GM12878 (cell line): ENCODE measurements at regions not wholly inside any gene's neighbourhood (a gene's known extent, or its start where the extent isn't known, plus 50 kb on each side); places are given as distances from the start of the nearest gene placed in this dataset. TPM values are rescaled to one million over a fixed set of nuclear protein-coding genes. Genes with fewer than 3 reads are reported as not detected.

Experiments used
- ATAC-seq: fragments of 200-7000 bp; cut with Tn5 transposase; 3 replicates; pipeline ENCODE4 v1.9.1; 2020; ENCODE audit warnings: mild to moderate bottlenecking, moderate library complexity
- BruUV-seq: library from RNA; stranded (reverse); fragments of 400-500 nt; replicated peaks from 2 replicates; lab custom pipeline; 2021; lab: Mats Ljungman, UMichigan
- CTCF ChIA-PET: fragments of 300-600 bp; sonication (Branson Sonifier 250); formaldehyde crosslinking; extraction: SDS; loops from one replicate; lab custom pipeline; 2021; ENCODE audit warnings: inconsistent platforms; lab: Yijun Ruan, JAX
- POLR2A ChIA-PET: fragments of 350-600 bp; formaldehyde crosslinking; extraction: SDS; loops from one replicate; lab custom pipeline; 2021; ENCODE audit warnings: inconsistent platforms; lab: Charles Lee
- RAD21 ChIA-PET: fragments of 300-600 bp; sonication (Branson Sonifier 250); formaldehyde crosslinking; loops from one replicate; lab custom pipeline; 2023; ENCODE audit warnings: antibody characterized with exemption; ENCODE audit not compliant: unreplicated experiment; lab: Charles Lee
- SMC1A ChIA-PET: fragments of 300-600 bp; sonication (Branson Sonifier 250); formaldehyde crosslinking; loops from one replicate; lab custom pipeline; 2023; ENCODE audit not compliant: unreplicated experiment, uncharacterized antibody; lab: Charles Lee
- DNase-seq: peaks from one replicate; pipeline ENCODE4 v3.0.0-alpha.2; 2011; ENCODE audit warnings: low read depth, low spot score
- FAIRE-seq: peaks from 3 replicates; lab custom pipeline; 2011; peaks lifted over from hg19 to GRCh38; lab: Jason Lieb, UNC
- H2AFZ ChIP-seq: 2 replicates; pipeline ENCODE4 v1.6.0; 2011; ENCODE audit warnings: low read depth, low read length, control low read depth; ENCODE audit not compliant: control insufficient read depth
- H3K27ac ChIP-seq: 2 replicates; pipeline ENCODE4 v1.5.1; 2011; ENCODE audit warnings: control low read depth; ENCODE audit not compliant: control insufficient read depth, insufficient read depth
- H3K27me3 ChIP-seq, 2 experiments: replicated peaks in 1 of 2; 2 replicates each; pipeline versions ENCODE4 v1.6.0 to v1.6.1; 2011; ENCODE audit warnings: low read length in 1 of 2; ENCODE audit not compliant: control insufficient read depth in 2 of 2, insufficient read depth in 2 of 2
- H3K36me3 ChIP-seq, 2 experiments: 2 replicates each; pipeline ENCODE4 v1.5.1; 2011; ENCODE audit warnings: low read length in 1 of 2; ENCODE audit not compliant: control insufficient read depth in 2 of 2, insufficient read depth in 2 of 2
- H3K4me1 ChIP-seq: 2 replicates; pipeline ENCODE4 v1.6.1; 2011; ENCODE audit warnings: mild to moderate bottlenecking, low read length, moderate library complexity, mixed read lengths; ENCODE audit not compliant: control insufficient read depth, insufficient read depth
- H3K4me2 ChIP-seq: 2 replicates; pipeline ENCODE4 v1.6.0; 2011; ENCODE audit warnings: control low read depth; ENCODE audit not compliant: control insufficient read depth, insufficient read depth
- H3K4me3 ChIP-seq: fragments of 200-600 bp; sonication (generic); 2 replicates; pipeline ENCODE4 v1.5.1; 2016
- H3K79me2 ChIP-seq: 2 replicates; pipeline ENCODE4 v1.6.0; 2011; ENCODE audit warnings: low read length; ENCODE audit not compliant: control insufficient read depth, insufficient read depth
- H3K9ac ChIP-seq: 2 replicates; pipeline ENCODE4 v1.8.0; 2011; ENCODE audit warnings: low read length, control low read depth, mixed read lengths; ENCODE audit not compliant: control insufficient read depth, insufficient read depth
- H3K9me3 ChIP-seq: replicated peaks from 3 replicates; pipeline ENCODE4 v1.5.1; 2011; ENCODE audit warnings: mild to moderate bottlenecking, low read length; ENCODE audit not compliant: control insufficient read depth, insufficient read depth
- H4K20me1 ChIP-seq: 2 replicates; pipeline ENCODE4 v1.6.0; 2011; ENCODE audit not compliant: control insufficient read depth, insufficient read depth
- BCL11A ChIP-seq: IDR thresholded peaks from 2 replicates; pipeline ENCODE4 v1.6.1; 2011; ENCODE audit warnings: low read depth, low read length
- DPF2 ChIP-seq: fragments of 450-650 bp; IDR thresholded peaks from 2 replicates; pipeline ENCODE4 v1.6.1; 2017; ENCODE audit warnings: mild to moderate bottlenecking
- IKZF1 ChIP-seq: fragments of 450-650 bp; conservative IDR thresholded peaks from 2 replicates; pipeline ENCODE4 v1.6.1; 2017; ENCODE audit warnings: antibody characterized with exemption, mild to moderate bottlenecking
- MEF2A ChIP-seq: IDR thresholded peaks from 2 replicates; pipeline ENCODE4 v1.6.1; 2011; ENCODE audit warnings: low read depth, mild to moderate bottlenecking, low read length, moderate library complexity; ENCODE audit not compliant: insufficient read depth
- MTA2 ChIP-seq: fragments of 450-650 bp; IDR thresholded peaks from 2 replicates; pipeline ENCODE4 v1.6.1; 2016; ENCODE audit warnings: low read depth, mild to moderate bottlenecking, moderate library complexity
- PAX5 ChIP-seq: IDR thresholded peaks from 2 replicates; pipeline ENCODE4 v1.6.1; 2011; ENCODE audit warnings: low read depth, low read length, borderline replicate concordance
- SP1 ChIP-seq: IDR thresholded peaks from one replicate; pipeline ENCODE4 v1.6.1; 2011; ENCODE audit warnings: low read depth, low read length
- TBL1XR1 ChIP-seq: IDR thresholded peaks from 2 replicates; pipeline ENCODE4 v1.6.1; 2012; ENCODE audit warnings: low read depth, low read length, improper control_type of control experiment
- TCF12 ChIP-seq: IDR thresholded peaks from 2 replicates; pipeline ENCODE4 v1.6.1; 2011; ENCODE audit warnings: low read depth, mild to moderate bottlenecking, low read length
- YY1 ChIP-seq: IDR thresholded peaks from 2 replicates; pipeline ENCODE4 v1.6.1; 2011; ENCODE audit warnings: low read depth, mild to moderate bottlenecking, low read length
- WGBS: methylation state at CpG from one replicate; pipeline ENCODE4 v1.1.6; 2016; ENCODE audit warnings: low lambda C conversion rate; ENCODE audit not compliant: insufficient replicate concordance, insufficient coverage; ENCODE audit errors: missing lambda C conversion rate; 5-methylcytosine and 5-hydroxymethylcytosine counted together
- in situ Hi-C: fragments of 300-500 bp; cut with MboI; formaldehyde crosslinking; loops from 9 replicates; pipeline ENCODE4 v1.14.3; 2018; ENCODE audit warnings: mixed read lengths
- intact Hi-C: fragments of 100-400 bp; cut with micrococcal nuclease; formaldehyde crosslinking; loops from one replicate; pipeline ENCODE4 v1.14.2; 2022; ENCODE audit not compliant: unreplicated experiment
- microRNA-seq: library from miRNA; unstranded; fragments of <30 nt; microRNA quantifications from one replicate; pipeline ENCODE4, GENCODE V29; 2018
- small RNA-seq: library from RNA; depleted of rRNA; stranded (forward); fragments of <200 nt; gene quantifications from one replicate; pipeline ENCODE3, GENCODE V24; 2014
- TF ChIP-seq, protein P1 (sequence below): fragments of 450-650 bp; IDR thresholded peaks from 2 replicates; pipeline ENCODE4 v1.6.1; 2017; ENCODE audit warnings: borderline replicate concordance

DNA sequence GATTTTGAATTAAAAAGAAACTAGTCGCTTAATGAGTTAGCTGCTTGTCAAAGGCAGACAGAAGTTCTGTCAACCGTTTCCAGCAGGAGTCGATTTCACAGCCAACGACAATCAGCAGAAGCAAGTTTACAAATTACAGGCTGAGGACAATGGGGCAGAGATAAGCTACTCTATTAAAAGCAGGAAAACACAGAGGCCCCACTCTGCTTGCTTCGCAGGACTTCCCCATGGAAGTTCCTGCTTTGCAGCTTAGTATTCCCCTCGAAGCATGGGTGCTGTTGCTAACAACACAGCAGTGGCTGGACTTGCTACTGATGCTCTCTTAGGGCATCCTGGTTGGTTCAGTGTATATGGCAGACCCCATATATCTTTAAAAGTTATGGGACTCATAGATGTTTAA is 50.8 kb upstream of the KLF6 start (continued):
- TF ChIP-seq YY1 (no peak), IKZF1 (peak; percentile 76)

DNA sequence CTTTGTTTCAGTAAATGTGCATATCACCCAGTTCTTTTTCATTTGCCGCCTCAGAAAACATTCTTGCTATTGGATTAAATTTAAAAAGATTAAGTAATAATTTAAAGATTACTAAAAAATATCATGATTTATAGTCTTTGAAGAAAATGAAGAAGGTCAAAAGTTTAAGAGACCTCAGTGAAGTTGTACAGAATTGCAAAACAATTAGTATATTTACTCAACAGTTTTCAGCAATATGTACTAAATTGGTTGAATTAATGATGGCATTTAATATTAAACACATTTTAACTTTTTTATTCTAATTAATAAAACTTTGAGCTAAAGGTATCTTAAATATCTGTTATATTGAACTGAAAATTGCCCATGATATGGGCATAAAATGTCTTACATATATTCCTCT is 49.9 kb upstream of the KLF6 start:
- intact Hi-C loops (loop anchor here (5.0 kb wide), 1 partner anchor 42 kb away; no protein-coding TSS in a partner anchor), in situ Hi-C loops (no loop called here)
- no peak for DNase-seq
- POLR2A ChIA-PET = interaction anchor here (0.9 to 4.2 kb wide), 10 partner anchors 10 to 50 kb away, joined by 3 to 39 read pairs (median 6); partner anchors contain the start of gene KLF6
- no peak overlapping the region for H3K4me2 ChIP-seq
- no peaks in the 10 kb centered on the region for H3K27me3 ChIP-seq
- no peaks in the 10 kb centered on the region for H3K9me3 ChIP-seq
- BruUV-seq = no TSS peak
- no peaks in the 10 kb centered on the region for H4K20me1 ChIP-seq
- TF ChIP-seq MTA2 = no peak
- no peak for TF ChIP-seq BCL11A
- TF ChIP-seq TBL1XR1 = no peak
- TF ChIP-seq, protein P1, sequence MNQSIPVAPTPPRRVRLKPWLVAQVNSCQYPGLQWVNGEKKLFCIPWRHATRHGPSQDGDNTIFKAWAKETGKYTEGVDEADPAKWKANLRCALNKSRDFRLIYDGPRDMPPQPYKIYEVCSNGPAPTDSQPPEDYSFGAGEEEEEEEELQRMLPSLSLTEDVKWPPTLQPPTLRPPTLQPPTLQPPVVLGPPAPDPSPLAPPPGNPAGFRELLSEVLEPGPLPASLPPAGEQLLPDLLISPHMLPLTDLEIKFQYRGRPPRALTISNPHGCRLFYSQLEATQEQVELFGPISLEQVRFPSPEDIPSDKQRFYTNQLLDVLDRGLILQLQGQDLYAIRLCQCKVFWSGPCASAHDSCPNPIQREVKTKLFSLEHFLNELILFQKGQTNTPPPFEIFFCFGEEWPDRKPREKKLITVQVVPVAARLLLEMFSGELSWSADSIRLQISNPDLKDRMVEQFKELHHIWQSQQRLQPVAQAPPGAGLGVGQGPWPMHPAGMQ = no peak
- no peak for TF ChIP-seq IKZF1
- TF ChIP-seq TCF12 = no peak
- no peak for TF ChIP-seq SP1
- TF ChIP-seq MEF2A = no peak
- no peak for TF ChIP-seq PAX5
- TF ChIP-seq DPF2 = no peak
- SMC1A ChIA-PET = interaction anchor here (1.1 to 15.5 kb wide), 9 partner anchors 10 to 67 kb away, joined by 4 to 280 read pairs (median 24); partner anchors contain the start of gene KLF6
- H3K27ac ChIP-seq = no peak overlapping the region
- no peak overlapping the region for H3K4me3 ChIP-seq
- 100% methylated on average over 1 of the region's 1 CpG for WGBS
- CTCF ChIA-PET = interaction anchor here (0.9 to 2.6 kb wide), 7 partner anchors 10 to 54 kb away, joined by 3 to 10 read pairs (median 6); partner anchors contain the start of gene KLF6
- peaks cover 23% of the 10 kb centered on the region for H3K4me1 ChIP-seq
- RAD21 ChIA-PET = interaction anchor here (1.0 to 10.6 kb wide), 6 partner anchors 15 to 53 kb away, joined by 3 to 135 read pairs (median 50); partner anchors contain the start of gene KLF6
- no peaks in the 10 kb centered on the region for H3K36me3 ChIP-seq
- no peaks in the 10 kb centered on the region for H3K79me2 ChIP-seq
- no peak for ATAC-seq
- no peak overlapping the region for H2AFZ ChIP-seq
- FAIRE-seq = no peak
- no peak overlapping the region for H3K9ac ChIP-seq

Small RNA genes in the stretch of these regions (microRNA-seq; reads per million reads assigned to microRNA genes)
- gene MIR6078 = not detected

Small RNA genes in the stretch of these regions (small RNA-seq; reads per million reads assigned to genes)
- gene MIR6078 = not detected
- gene RNU6-163P = not detected
